ENCODE measurements at regions not wholly inside any gene's neighbourhood (a gene's known extent, or its start where the extent isn't known, plus 50 kb on each side); places are given as distances from the start of the nearest gene placed in this dataset.

- TF ChIP-seq RARB (CRISPR knock-in tag; IDR thresholded peaks at IDR 0.05), result no peak
- TF ChIP-seq CREB5 (CRISPR knock-in tag; IDR thresholded peaks at IDR 0.05; ENCODE audit: low read depth), result no peak
- TF ChIP-seq ZNF70 (CRISPR knock-in tag; IDR thresholded peaks at IDR 0.05), result no peak
- no peak for TF ChIP-seq ZFP3 (CRISPR knock-in tag; IDR thresholded peaks at IDR 0.05)
- no peak for TF ChIP-seq ZNF8 (CRISPR knock-in tag; IDR thresholded peaks at IDR 0.05)
- TF ChIP-seq ISL1 (CRISPR knock-in tag; IDR thresholded peaks at IDR 0.05), result no peak
- no peak for TF ChIP-seq ZNF565 (CRISPR knock-in tag; conservative IDR thresholded peaks at IDR 0.05; ENCODE audit: low read depth)
- TF ChIP-seq TOX (CRISPR knock-in tag; IDR thresholded peaks at IDR 0.05; ENCODE audit: borderline replicate concordance), result no peak
- TF ChIP-seq ZFP30 (CRISPR knock-in tag; IDR thresholded peaks at IDR 0.05), result no peak
- no peak for TF ChIP-seq ZC3H10 (CRISPR knock-in tag; IDR thresholded peaks at IDR 0.05)
- TF ChIP-seq OSR1 (CRISPR knock-in tag; IDR thresholded peaks at IDR 0.05), result no peak
- ATAC-seq, result peak; percentile 27; the same call in 1 of the 3 replicates
Observed at GRCh38 chr13:73220966-73221720, 162.3 kb downstream of the KLF5 start.

GRCh38 chr13:73218181-73218580 is 159.4 kb downstream of the KLF5 start:
- ATAC-seq, result no peak

More at GRCh38 chr13:73218181-73218580, 159.4 kb downstream of the KLF5 start:
- no peak for TF ChIP-seq PATZ1 (CRISPR knock-in tag; IDR thresholded peaks at IDR 0.05; ENCODE audit: borderline replicate concordance)
- TF ChIP-seq BACH2 (CRISPR knock-in tag; IDR thresholded peaks at IDR 0.05; ENCODE audit: borderline replicate concordance), result no peak
- no peak for TF ChIP-seq ZNF565 (CRISPR knock-in tag; conservative IDR thresholded peaks at IDR 0.05; ENCODE audit: low read depth)
- TF ChIP-seq POU6F1 (CRISPR knock-in tag; IDR thresholded peaks at IDR 0.05; ENCODE audit: borderline replicate concordance, low read depth), result no peak
- TF ChIP-seq ESRRG (CRISPR knock-in tag; IDR thresholded peaks at IDR 0.05), result no peak
- TF ChIP-seq OSR1 (CRISPR knock-in tag; IDR thresholded peaks at IDR 0.05), result no peak
- TF ChIP-seq GLIS3 (CRISPR knock-in tag; IDR thresholded peaks at IDR 0.05), result no peak
- no peak for TF ChIP-seq ZNF70 (CRISPR knock-in tag; IDR thresholded peaks at IDR 0.05)
- TF ChIP-seq ZC3H10 (CRISPR knock-in tag; IDR thresholded peaks at IDR 0.05), result no peak
- TF ChIP-seq SNAI2 (CRISPR knock-in tag; IDR thresholded peaks at IDR 0.05), result no peak
- no peak for TF ChIP-seq ARNTL (CRISPR knock-in tag; IDR thresholded peaks at IDR 0.05; ENCODE audit: borderline replicate concordance, low read depth)
- TF ChIP-seq TSHZ2 (CRISPR knock-in tag; IDR thresholded peaks at IDR 0.05), result no peak
- no peak for TF ChIP-seq TOX (CRISPR knock-in tag; IDR thresholded peaks at IDR 0.05; ENCODE audit: borderline replicate concordance)
- TF ChIP-seq TCF4 (CRISPR knock-in tag; IDR thresholded peaks at IDR 0.05; ENCODE audit: borderline replicate concordance), result no peak
- TF ChIP-seq ZNF8 (CRISPR knock-in tag; IDR thresholded peaks at IDR 0.05), result no peak
- no peak for TF ChIP-seq RARB (CRISPR knock-in tag; IDR thresholded peaks at IDR 0.05)
- TF ChIP-seq ZFP3 (CRISPR knock-in tag; IDR thresholded peaks at IDR 0.05), result no peak
- no peak for TF ChIP-seq ISL1 (CRISPR knock-in tag; IDR thresholded peaks at IDR 0.05)
- TF ChIP-seq CREB5 (CRISPR knock-in tag; IDR thresholded peaks at IDR 0.05; ENCODE audit: low read depth), result no peak
- TF ChIP-seq ZFP30 (CRISPR knock-in tag; IDR thresholded peaks at IDR 0.05), result no peak
